Neural progenitor cell (in vitro differentiated cells): ENCODE measurements at regions not wholly inside any gene's neighbourhood (a gene's known extent, or its start where the extent isn't known, plus 50 kb on each side); places are given as distances from the start of the nearest gene placed in this dataset.

Experiments used
- DNase-seq: peaks from one replicate; pipeline ENCODE4 v3.0.0-alpha.2; 2016; ENCODE audit warnings: low spot score
- H2AFZ ChIP-seq: fragments of 200-600 bp; sonication (generic); replicated peaks from 2 replicates; pipeline ENCODE4 v1.6.1; 2016; ENCODE audit warnings: antibody characterized with exemption
- H3F3A ChIP-seq: fragments of 200-600 bp; sonication (generic); 2 replicates; pipeline ENCODE4 v1.6.1; 2016; ENCODE audit warnings: antibody characterized with exemption, low read depth
- H3K27ac ChIP-seq: fragments of 200-600 bp; sonication (generic); 2 replicates; pipeline ENCODE4 v1.5.1; 2016; ENCODE audit warnings: mild to moderate bottlenecking
- H3K27me3 ChIP-seq: fragments of 200-600 bp; sonication (generic); 2 replicates; pipeline ENCODE4 v1.6.1; 2016; ENCODE audit warnings: mild to moderate bottlenecking, moderate library complexity
- H3K36me3 ChIP-seq: fragments of 200-600 bp; sonication (generic); 2 replicates; pipeline ENCODE4 v1.5.1; 2016
- H3K4me1 ChIP-seq: fragments of 200-600 bp; sonication (generic); 2 replicates; pipeline ENCODE4 v1.6.1; 2016; ENCODE audit warnings: mixed run types
- H3K4me2 ChIP-seq: fragments of 200-600 bp; sonication (generic); 2 replicates; pipeline ENCODE4 v1.6.1; 2016
- H3K4me3 ChIP-seq: fragments of 200-600 bp; sonication (generic); 2 replicates; pipeline ENCODE4 v1.5.1; 2016
- H3K79me2 ChIP-seq: fragments of 200-600 bp; sonication (generic); 2 replicates; pipeline ENCODE4 v1.6.1; 2016; ENCODE audit warnings: low read depth
- H3K9ac ChIP-seq: fragments of 200-600 bp; sonication (generic); 2 replicates; pipeline ENCODE4 v1.6.1; 2016
- H3K9me3 ChIP-seq: fragments of 200-600 bp; sonication (generic); 2 replicates; pipeline ENCODE4 v1.5.1; 2016; ENCODE audit warnings: low read depth
- H4K20me1 ChIP-seq: fragments of 200-600 bp; sonication (generic); 2 replicates; pipeline ENCODE4 v1.6.1; 2016; ENCODE audit warnings: low read depth
- H3K27ac Mint-ChIP-seq: 3 replicates; pipeline ENCODE4 v1.8.0; 2021; ENCODE audit warnings: mixed read lengths
- H3K27me3 Mint-ChIP-seq: 2 replicates; pipeline ENCODE4 v1.8.0; 2022; ENCODE audit warnings: low read depth, mild to moderate bottlenecking, inconsistent platforms, moderate library complexity, mixed read lengths; ENCODE audit not compliant: insufficient read depth
- H3K36me3 Mint-ChIP-seq: 3 replicates; pipeline ENCODE4 v1.8.0; 2021; ENCODE audit warnings: mixed read lengths
- H3K4me1 Mint-ChIP-seq: 3 replicates; pipeline ENCODE4 v1.8.0; 2021; ENCODE audit warnings: mixed read lengths
- H3K4me3 Mint-ChIP-seq: 3 replicates; pipeline ENCODE4 v1.8.0; 2021; ENCODE audit warnings: mild to moderate bottlenecking, moderate library complexity, mixed read lengths
- H3K9me3 Mint-ChIP-seq: 3 replicates; pipeline ENCODE4 v1.8.0; 2020; ENCODE audit warnings: mixed read lengths
- EZH2 ChIP-seq: fragments of 200-600 bp; sonication (generic); IDR thresholded peaks from 2 replicates; pipeline ENCODE4 v1.6.1; 2017; ENCODE audit warnings: antibody characterized with exemption, mild to moderate bottlenecking, moderate library complexity
- EZH2phosphoT487 ChIP-seq: fragments of 200-600 bp; sonication (generic); IDR thresholded peaks from 2 replicates; pipeline ENCODE4 v1.6.1; 2017; ENCODE audit warnings: antibody characterized with exemption
- TF ChIP-seq, protein P1 (sequence below): fragments of 200-600 bp; sonication (generic); IDR thresholded peaks from 2 replicates; pipeline ENCODE4 v1.5.1; 2017; ENCODE audit warnings: antibody characterized with exemption, mild to moderate bottlenecking

- Mint-ChIP-seq H3K36me3 (no peaks in the 10 kb centered on the region), H3K4me3 (no peak overlapping the region)
- H3K9me3 ChIP-seq = no peaks in the 10 kb centered on the region
Measured at GRCh38 chr10:52701647-52702046, 70.9 kb downstream of the MBL2 start.

GRCh38 chr10:52703451-52703850 lies 69.1 kb downstream of the MBL2 start:
- H3K4me2 ChIP-seq = no peak overlapping the region
- H3K27ac Mint-ChIP-seq = no peak overlapping the region
- no peak overlapping the region for H3K9ac ChIP-seq
- H3K4me3 Mint-ChIP-seq = no peak overlapping the region
- no peaks in the 10 kb centered on the region for H3K27me3 Mint-ChIP-seq
- no peak overlapping the region for H3K27ac ChIP-seq
- no peaks in the 10 kb centered on the region for H3K36me3 ChIP-seq
- no peaks in the 10 kb centered on the region for H3K79me2 ChIP-seq
- no peaks in the 10 kb centered on the region for H3K9me3 ChIP-seq
- H3K4me3 ChIP-seq = no peak overlapping the region
- H3K36me3 Mint-ChIP-seq = no peaks in the 10 kb centered on the region
- H3K4me1 Mint-ChIP-seq = no peaks in the 10 kb centered on the region
- H3K27me3 ChIP-seq = no peaks in the 10 kb centered on the region
- TF ChIP-seq EZH2 = no peak
- no peak for TF ChIP-seq EZH2phosphoT487
- TF ChIP-seq, protein P1, sequence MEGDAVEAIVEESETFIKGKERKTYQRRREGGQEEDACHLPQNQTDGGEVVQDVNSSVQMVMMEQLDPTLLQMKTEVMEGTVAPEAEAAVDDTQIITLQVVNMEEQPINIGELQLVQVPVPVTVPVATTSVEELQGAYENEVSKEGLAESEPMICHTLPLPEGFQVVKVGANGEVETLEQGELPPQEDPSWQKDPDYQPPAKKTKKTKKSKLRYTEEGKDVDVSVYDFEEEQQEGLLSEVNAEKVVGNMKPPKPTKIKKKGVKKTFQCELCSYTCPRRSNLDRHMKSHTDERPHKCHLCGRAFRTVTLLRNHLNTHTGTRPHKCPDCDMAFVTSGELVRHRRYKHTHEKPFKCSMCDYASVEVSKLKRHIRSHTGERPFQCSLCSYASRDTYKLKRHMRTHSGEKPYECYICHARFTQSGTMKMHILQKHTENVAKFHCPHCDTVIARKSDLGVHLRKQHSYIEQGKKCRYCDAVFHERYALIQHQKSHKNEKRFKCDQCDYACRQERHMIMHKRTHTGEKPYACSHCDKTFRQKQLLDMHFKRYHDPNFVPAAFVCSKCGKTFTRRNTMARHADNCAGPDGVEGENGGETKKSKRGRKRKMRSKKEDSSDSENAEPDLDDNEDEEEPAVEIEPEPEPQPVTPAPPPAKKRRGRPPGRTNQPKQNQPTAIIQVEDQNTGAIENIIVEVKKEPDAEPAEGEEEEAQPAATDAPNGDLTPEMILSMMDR = no peak
- DNase-seq = no peak
- no peaks in the 10 kb centered on the region for H3K9me3 Mint-ChIP-seq
- H4K20me1 ChIP-seq = no peaks in the 10 kb centered on the region
- H2AFZ ChIP-seq = no peak overlapping the region
- H3K4me1 ChIP-seq = no peaks in the 10 kb centered on the region
- no peaks in the 10 kb centered on the region for H3F3A ChIP-seq

More at GRCh38 chr10:52701647-52702046, 70.9 kb downstream of the MBL2 start:
- H3K36me3 ChIP-seq = no peaks in the 10 kb centered on the region
- H2AFZ ChIP-seq = no peak overlapping the region
- H3K4me2 ChIP-seq = no peak overlapping the region
- no peak overlapping the region for H3K27ac ChIP-seq
- no peaks in the 10 kb centered on the region for H3K79me2 ChIP-seq
- Mint-ChIP-seq H3K27me3 (no peaks in the 10 kb centered on the region), H3K27ac (no peak overlapping the region), H3K4me1 (no peaks in the 10 kb centered on the region), H3K9me3 (no peaks in the 10 kb centered on the region)
- no peaks in the 10 kb centered on the region for H3K27me3 ChIP-seq
- DNase-seq = no peak
- H3F3A ChIP-seq = no peaks in the 10 kb centered on the region
- H4K20me1 ChIP-seq = no peaks in the 10 kb centered on the region
- H3K9ac ChIP-seq = no peak overlapping the region
- H3K4me3 ChIP-seq = no peak overlapping the region
- no peaks in the 10 kb centered on the region for H3K4me1 ChIP-seq
- TF ChIP-seq EZH2 = no peak
- TF ChIP-seq EZH2phosphoT487 = no peak
- TF ChIP-seq, protein P1 = no peak

DNA sequence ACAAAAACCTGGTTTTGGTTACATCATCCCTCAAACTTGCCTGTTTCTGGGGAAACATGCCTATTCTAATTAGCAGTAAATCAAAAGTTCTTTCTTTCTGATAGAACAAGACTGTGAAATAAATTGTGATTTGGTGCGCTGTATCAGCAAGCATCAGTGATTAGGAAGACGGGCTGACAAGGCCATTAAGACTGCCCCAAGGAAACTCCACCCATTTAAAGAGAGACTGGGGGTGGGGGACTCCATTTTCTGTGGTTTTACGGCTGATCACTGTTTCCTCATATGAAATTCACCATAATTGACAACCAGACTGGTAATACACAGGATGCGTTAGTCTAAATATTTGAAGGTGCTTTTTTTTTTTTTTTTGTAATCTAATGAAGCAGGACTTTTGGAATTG lies 68.7 kb downstream of the MBL2 start:
- Histone ChIP-seq H3K36me3 (no peaks in the 10 kb centered on the region), H3F3A (no peaks in the 10 kb centered on the region), H3K4me1 (no peaks in the 10 kb centered on the region), H3K4me2 (no peak overlapping the region), H3K4me3 (no peak overlapping the region), H3K9ac (no peak overlapping the region), H3K79me2 (no peaks in the 10 kb centered on the region), H3K27me3 (no peaks in the 10 kb centered on the region), H2AFZ (no peak overlapping the region), H3K27ac (no peak overlapping the region), H3K9me3 (no peaks in the 10 kb centered on the region), H4K20me1 (no peaks in the 10 kb centered on the region)
- TF ChIP-seq EZH2 (no peak), EZH2phosphoT487 (no peak)
- TF ChIP-seq, protein P1 = no peak
- Mint-ChIP-seq H3K9me3 (no peaks in the 10 kb centered on the region), H3K36me3 (no peaks in the 10 kb centered on the region), H3K4me3 (no peak overlapping the region), H3K27ac (no peak overlapping the region), H3K4me1 (no peaks in the 10 kb centered on the region), H3K27me3 (no peaks in the 10 kb centered on the region)
- DNase-seq = no peak
